Occipital lobe (tissue), 1 donor: ENCODE measurements at regions not wholly inside any gene's neighbourhood (a gene's known extent, or its start where the extent isn't known, plus 50 kb on each side); places are given as distances from the start of the nearest gene placed in this dataset.

Experiments used
- DNase-seq: peaks from one replicate; lab custom pipeline; 2025; lab: John Stamatoyannopoulos, UW

DNA sequence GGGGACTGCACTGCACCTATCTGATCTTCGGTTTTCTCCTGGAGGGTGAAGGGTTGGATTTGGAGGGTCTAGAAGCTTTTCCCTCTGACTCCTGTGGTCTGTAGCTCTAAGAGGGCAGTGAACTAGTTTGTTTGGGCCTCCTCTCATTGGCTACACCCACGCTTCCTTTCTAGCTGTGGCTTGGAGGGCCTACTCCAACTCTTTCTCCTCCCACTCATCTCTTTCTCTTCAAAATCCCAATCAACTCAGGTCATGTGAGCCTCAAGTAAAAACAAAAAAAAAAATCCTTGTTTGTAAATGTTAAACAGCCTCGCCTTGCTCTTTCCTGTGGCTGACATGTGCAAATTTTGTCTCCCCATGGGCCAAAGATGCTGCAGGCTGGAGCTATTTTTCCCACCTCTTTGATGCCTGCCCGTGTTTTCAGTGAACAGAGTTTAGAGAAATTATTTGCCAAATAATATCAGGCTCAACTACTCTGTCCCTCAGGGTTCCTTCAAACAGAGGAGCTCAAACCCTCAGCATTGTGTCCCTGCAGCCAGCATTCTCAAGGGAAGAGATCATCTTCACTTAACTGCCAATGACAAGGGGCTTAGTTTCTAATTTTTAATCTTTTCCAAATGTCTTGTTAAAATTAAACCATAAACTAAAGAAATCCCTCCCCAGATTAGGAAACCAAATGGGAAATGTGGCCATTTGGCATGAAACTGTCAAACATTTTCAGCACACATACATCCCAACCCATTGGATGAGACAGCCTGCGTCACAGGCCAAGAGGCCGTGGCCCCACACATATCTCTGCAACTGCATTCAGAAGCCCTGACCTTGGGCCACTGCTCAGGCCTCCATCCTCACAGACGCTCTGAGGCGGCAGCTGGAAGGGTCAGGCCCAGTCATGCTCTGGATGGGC lies 114.8 kb upstream of the THBS1 start:
- DNase-seq: no peak

DNA sequence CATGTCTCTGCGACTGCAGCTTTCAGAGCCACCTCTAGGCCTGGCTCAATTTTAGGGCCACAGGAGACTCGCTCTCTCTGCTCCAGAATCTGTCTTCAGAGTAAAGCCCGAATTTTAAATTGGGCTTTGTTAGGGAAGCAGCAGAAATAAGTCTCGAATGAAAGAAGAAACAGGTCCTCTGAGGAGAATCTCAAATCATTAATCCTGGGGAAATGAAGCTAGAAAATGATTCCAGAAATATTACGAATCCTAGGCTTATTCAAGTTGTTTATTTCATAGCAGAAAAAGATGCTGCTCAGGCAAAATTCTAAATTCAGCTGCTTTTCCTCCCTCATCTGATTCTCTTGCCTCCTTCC lies 114.2 kb upstream of the THBS1 start:
- no peak for DNase-seq

GRCh38 chr15:39468331-39468730 lies 112.5 kb upstream of the THBS1 start:
- DNase-seq: no peak

GRCh38 chr15:39468828-39469227 lies 112.1 kb upstream of the THBS1 start:
- DNase-seq: no peak

DNA sequence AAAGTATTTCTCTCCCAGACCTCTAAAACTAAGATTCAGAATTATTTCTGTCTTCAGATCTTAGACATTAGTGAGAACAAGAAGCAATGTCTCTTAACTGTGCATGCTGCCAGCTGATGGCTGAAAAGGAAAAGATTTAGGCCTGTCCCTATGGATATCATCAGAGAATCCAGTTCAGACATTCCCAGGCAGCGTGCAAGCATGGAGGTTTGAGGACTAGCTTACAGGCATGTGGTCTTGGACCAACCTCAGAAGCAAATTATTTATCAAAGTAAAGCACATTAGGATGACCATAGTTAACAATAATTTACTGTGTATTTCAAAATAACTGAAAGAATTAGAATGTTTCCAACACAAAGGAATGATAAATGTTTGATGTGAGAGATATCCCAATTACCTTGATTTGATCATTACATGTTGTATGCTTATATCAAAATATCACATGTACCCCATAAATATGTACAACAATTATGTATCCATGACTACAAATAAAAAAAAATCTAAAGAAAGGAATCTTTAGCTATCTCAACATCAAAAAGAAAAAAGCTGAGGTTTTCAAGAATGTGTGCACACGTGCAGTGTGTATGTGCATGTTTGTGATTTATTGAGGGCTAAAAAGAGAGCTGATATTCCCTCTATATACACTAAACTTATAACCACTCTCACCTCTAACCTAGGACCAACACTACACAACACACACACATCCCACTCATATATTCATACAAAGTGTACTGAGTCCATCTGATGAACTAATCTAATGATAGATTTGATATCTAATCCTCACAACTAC lies 108.9 kb upstream of the THBS1 start:
- DNase-seq: no peak

DNA sequence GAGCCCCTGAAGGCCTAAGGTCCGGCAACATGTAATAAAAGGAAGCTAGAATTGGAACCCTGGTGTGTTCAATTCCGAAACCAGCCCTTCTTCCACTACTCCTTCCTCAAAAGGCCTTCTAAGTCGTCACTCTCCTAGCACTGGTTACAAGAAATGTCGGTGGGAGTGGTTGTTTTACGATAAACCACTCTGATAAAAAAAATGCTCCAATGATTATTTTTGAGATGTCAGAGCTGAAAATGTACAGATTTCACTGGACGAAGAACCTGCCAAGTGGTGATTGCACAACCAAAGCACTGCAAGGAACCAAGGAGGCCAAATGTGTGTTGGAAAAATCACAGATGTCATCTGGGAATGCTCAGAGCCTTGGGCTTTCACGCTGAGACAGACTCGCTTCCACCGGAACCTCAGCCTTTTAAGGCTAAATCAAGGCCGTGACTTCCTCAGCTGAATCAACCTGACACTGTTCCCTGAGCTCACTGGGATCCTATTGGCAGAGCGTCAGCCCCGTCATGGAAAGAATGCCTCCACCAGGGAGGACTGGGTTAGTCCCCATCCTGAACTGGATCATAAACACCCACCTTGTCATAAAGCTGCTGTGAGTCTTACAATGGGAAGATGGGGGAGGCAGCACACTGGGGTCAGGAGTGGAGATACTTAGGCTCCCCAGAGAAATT lies 108.1 kb upstream of the THBS1 start:
- DNase-seq: no peak

GRCh38 chr15:39473298-39473947 lies 107.5 kb upstream of the THBS1 start:
- no peak for DNase-seq

GRCh38 chr15:39474657-39475056 lies 106.2 kb upstream of the THBS1 start:
- DNase-seq: no peak

GRCh38 chr15:39478996-39479395 lies 101.9 kb upstream of the THBS1 start:
- no peak for DNase-seq

DNA sequence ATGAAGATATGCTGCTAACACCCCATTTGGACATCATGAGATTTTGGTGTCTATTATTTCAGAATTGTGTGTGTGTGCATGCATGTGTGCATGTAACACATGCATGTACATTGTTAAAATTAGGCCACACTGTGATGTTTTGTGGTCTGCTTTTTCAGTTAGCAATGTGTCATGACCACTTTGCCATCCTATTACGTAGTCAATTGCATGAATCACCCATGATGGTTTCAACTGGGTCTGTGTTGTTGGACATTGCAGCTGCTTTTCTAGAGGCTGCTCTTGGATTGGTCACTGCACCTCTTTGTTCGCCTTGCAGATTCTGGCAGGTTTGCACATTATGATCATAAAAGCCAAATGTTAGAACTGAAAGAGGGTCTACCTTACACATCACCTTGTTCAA lies 101.0 kb upstream of the THBS1 start:
- DNase-seq: no peak

- DNase-seq: no peak
Observed at GRCh38 chr15:39482459-39482858, 98.4 kb upstream of the THBS1 start.

DNA sequence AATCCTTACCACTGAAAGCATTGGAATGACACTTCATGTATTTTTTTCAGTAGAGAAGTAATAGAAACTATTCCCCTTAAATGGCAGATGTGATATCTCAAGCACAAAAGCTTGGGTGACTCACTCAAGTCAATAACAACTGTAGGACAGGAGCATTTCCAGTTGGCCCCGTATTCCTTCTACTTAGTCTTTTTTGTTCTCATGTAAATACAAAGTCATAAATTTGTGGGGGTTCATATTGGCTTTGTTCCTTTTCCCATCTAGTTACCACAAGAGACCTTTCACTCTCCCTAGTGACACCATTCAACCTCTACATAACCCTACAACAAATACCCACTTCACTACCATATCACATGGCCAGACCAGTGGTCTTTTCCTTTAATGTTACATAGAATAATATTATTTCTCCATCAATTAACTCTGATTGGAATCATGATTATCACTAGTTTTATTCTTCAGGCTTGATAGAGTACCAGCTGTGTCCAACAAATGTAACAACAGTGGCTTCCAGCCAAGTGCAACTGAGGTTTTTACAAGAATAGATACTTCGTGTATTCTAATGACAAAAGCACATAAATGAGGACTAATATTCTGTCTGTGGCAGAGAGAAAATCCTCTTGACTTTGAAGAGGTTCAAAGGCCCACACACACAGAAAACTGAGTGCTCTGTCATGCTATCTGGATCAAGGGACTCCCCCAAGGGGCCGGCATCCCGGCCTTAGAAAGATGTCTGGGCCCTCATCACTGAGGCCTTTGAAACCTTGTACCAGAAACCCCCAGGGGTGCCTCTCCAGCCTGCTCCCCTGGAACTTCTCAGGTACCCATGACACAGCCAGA lies 94.0 kb upstream of the THBS1 start:
- DNase-seq: no peak

- no peak for DNase-seq
Observed at GRCh38 chr15:39487458-39487735, 93.5 kb upstream of the THBS1 start.

GRCh38 chr15:39488516-39488915 lies 92.4 kb upstream of the THBS1 start:
- no peak for DNase-seq

GRCh38 chr15:39488961-39489360 lies 91.9 kb upstream of the THBS1 start:
- no peak for DNase-seq

DNA sequence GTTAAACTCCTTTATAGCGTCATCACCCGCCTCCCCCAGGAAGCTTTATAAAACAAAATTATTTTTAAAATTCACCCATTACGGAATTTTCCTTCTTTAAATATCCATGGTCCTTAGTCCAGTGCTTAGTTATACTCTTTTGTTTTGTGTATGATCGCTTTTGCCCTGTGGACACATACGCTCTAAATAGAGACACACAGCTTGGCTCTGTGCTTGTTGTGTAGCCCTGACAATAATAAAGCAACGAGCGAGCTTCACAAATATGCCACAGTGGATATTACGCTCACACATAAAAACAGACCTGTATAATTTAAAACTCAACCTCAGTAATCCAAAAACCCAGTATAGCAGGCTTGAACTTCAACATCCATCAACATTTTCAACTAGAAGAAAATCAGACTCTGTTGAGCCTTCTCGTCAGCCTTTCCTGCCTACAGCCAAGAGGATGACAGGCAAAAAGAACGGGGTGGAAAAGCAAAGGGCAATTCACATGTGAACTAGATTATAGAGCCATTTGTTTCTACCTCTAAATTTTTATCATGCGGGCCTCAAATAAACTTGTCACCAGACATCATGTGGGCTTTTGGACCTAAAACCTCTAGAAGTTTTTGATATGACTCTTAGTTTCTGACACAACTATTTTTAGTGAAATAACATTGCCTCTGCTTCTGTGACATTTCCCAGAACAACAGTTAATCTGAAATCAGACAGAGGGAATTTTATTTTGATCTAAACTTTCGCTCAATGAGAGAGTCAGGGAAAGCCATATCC lies 89.6 kb upstream of the THBS1 start:
- no peak for DNase-seq

GRCh38 chr15:39491886-39492490 lies 88.9 kb upstream of the THBS1 start:
- DNase-seq: no peak

DNA sequence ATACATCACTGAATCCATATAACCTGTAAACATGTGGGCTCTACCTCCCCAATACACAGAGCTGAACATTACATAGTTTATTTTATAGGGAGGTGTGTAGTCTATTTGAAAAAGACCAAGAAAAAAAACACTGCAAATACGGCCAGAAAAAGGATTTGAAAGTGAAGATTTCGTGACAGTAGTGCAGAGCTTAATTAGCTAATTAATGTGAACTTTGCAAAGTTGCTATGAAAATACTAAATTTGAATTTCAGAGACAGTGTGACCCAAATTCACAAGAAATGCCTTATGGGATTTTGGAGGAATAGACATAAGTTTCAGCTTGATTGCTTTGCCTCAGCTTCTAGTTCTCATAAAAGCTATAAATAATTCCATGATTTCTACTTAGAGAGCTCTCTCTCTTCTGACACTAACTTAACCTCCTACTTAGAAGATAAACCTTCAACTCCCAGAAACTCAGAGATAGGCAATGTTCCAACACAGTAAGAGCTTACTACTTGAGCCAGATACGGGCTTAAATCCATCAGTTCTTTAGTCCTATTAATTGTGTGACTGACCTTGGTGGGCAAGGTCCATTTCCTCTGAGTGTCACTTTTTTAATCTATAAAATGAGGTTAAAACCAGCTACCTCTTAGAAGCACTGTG lies 87.3 kb upstream of the THBS1 start:
- no peak for DNase-seq

DNA sequence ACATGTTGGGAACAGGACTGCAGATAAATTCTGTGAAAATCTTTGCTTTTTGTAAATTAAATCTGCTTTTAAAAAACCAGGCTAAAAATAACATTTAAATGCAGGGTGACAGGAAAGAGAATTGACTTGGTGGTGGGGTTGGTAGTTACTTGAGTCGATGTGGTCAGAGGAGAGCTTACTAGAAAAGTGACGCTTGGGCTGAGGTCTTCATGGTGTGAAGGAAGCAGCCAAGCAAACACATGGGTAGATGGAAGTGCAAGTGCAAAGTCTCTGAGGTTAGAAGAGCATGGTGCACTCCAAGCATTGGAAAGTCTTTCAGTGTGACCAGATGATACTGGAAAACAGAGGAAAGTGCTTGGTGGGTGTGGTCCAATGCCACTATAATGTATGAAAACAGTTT lies 86.4 kb upstream of the THBS1 start:
- DNase-seq: no peak
